ENCODE measurements at regions not wholly inside any gene's neighbourhood (a gene's known extent, or its start where the extent isn't known, plus 50 kb on each side); places are given as distances from the start of the nearest gene placed in this dataset.
"Not testable (repeated sequence)": the region's sequence is repeated elsewhere in the genome, so short reads cannot be mapped to it uniquely, and the experiment has no call there.

GRCh38 chr7:70886547-70886946 is 245.4 kb upstream of the GALNT17 start:
- H3K4me3 ChIP-seq (ENCODE audit: control insufficient read depth, low read depth, low read length): no peak overlapping the region
- TF ChIP-seq CTCF (conservative IDR thresholded peaks at IDR 0.05; ENCODE audit: control insufficient read depth, insufficient read depth, low read depth, low read length): no peak
- no peak for DNase-seq (ENCODE audit: low read depth)

GRCh38 chr7:70887186-70887585 is 244.8 kb upstream of the GALNT17 start:
- H3K4me3 ChIP-seq (ENCODE audit: control insufficient read depth, low read depth, low read length): no peak overlapping the region
- no peak for DNase-seq (ENCODE audit: low read depth)
- no peak for TF ChIP-seq CTCF (conservative IDR thresholded peaks at IDR 0.05; ENCODE audit: control insufficient read depth, insufficient read depth, low read depth, low read length)

GRCh38 chr7:70890147-70890969 is 241.6 kb upstream of the GALNT17 start:
- DNase-seq (ENCODE audit: low read depth): no peak
- TF ChIP-seq CTCF (conservative IDR thresholded peaks at IDR 0.05; ENCODE audit: control insufficient read depth, insufficient read depth, low read depth, low read length): no peak
- H3K4me3 ChIP-seq (ENCODE audit: control insufficient read depth, low read depth, low read length): no peak overlapping the region

GRCh38 chr7:70893422-70893821 is 238.5 kb upstream of the GALNT17 start:
- no peak for TF ChIP-seq CTCF (conservative IDR thresholded peaks at IDR 0.05; ENCODE audit: control insufficient read depth, insufficient read depth, low read depth, low read length)
- no peak for DNase-seq (ENCODE audit: low read depth)

GRCh38 chr7:70893971-70894715 is 237.8 kb upstream of the GALNT17 start:
- TF ChIP-seq CTCF (conservative IDR thresholded peaks at IDR 0.05; ENCODE audit: control insufficient read depth, insufficient read depth, low read depth, low read length): no peak
- H3K4me3 ChIP-seq (ENCODE audit: control insufficient read depth, low read depth, low read length): no peak overlapping the region
- DNase-seq (ENCODE audit: low read depth): no peak

More at GRCh38 chr7:70893422-70893821, 238.5 kb upstream of the GALNT17 start:
- H3K4me3 ChIP-seq (ENCODE audit: control insufficient read depth, low read depth, low read length): no peak overlapping the region

GRCh38 chr7:70894799-70895198 is 237.1 kb upstream of the GALNT17 start:
- TF ChIP-seq CTCF (conservative IDR thresholded peaks at IDR 0.05; ENCODE audit: control insufficient read depth, insufficient read depth, low read depth, low read length): no peak
- no peak overlapping the region for H3K4me3 ChIP-seq (ENCODE audit: control insufficient read depth, low read depth, low read length)

GRCh38 chr7:70895337-70896200 is 236.4 kb upstream of the GALNT17 start:
- not testable (repeated sequence) for H3K4me3 ChIP-seq (ENCODE audit: control insufficient read depth, low read depth, low read length); DNase-seq (ENCODE audit: low read depth)

More at GRCh38 chr7:70894799-70895198, 237.1 kb upstream of the GALNT17 start:
- no peak for DNase-seq (ENCODE audit: low read depth)

All from fibroblast of mammary gland (primary cell).